ENCODE measurements at regions not wholly inside any gene's neighbourhood (a gene's known extent, or its start where the extent isn't known, plus 50 kb on each side); places are given as distances from the start of the nearest gene placed in this dataset.

DNA sequence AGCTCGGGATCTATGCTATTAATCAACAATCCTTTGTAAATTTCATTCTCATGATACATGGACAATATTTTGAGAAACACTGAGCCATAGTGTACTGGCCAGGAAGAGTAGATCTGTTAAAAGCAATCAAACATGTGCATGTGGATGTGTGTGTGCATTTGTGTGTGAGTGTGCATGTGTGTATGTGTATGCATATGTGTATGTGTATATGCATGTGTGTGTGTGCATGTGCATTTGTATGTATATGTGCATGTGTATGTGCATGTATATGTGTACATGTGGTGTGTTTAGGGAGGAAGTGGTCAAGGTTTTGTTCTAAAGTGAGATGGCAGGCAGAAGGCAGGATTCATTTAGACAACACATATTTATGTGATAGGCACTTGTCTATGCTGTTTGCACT is 623.8 kb downstream of the ADCYAP1 start:
- Histone ChIP-seq H3K4me3 (no peak overlapping the region), H3K9me3 (no peaks in the 10 kb centered on the region), H3K27ac (no peak overlapping the region), H3K36me3 (no peaks in the 10 kb centered on the region), H3K4me1 (no peaks in the 10 kb centered on the region), H3K27me3 (no peaks in the 10 kb centered on the region)
- TF ChIP-seq, protein P1, sequence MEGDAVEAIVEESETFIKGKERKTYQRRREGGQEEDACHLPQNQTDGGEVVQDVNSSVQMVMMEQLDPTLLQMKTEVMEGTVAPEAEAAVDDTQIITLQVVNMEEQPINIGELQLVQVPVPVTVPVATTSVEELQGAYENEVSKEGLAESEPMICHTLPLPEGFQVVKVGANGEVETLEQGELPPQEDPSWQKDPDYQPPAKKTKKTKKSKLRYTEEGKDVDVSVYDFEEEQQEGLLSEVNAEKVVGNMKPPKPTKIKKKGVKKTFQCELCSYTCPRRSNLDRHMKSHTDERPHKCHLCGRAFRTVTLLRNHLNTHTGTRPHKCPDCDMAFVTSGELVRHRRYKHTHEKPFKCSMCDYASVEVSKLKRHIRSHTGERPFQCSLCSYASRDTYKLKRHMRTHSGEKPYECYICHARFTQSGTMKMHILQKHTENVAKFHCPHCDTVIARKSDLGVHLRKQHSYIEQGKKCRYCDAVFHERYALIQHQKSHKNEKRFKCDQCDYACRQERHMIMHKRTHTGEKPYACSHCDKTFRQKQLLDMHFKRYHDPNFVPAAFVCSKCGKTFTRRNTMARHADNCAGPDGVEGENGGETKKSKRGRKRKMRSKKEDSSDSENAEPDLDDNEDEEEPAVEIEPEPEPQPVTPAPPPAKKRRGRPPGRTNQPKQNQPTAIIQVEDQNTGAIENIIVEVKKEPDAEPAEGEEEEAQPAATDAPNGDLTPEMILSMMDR (IDR thresholded peaks at IDR 0.05), result no peak
- DNase-seq (ENCODE audit: low spot score), result no peak

DNA sequence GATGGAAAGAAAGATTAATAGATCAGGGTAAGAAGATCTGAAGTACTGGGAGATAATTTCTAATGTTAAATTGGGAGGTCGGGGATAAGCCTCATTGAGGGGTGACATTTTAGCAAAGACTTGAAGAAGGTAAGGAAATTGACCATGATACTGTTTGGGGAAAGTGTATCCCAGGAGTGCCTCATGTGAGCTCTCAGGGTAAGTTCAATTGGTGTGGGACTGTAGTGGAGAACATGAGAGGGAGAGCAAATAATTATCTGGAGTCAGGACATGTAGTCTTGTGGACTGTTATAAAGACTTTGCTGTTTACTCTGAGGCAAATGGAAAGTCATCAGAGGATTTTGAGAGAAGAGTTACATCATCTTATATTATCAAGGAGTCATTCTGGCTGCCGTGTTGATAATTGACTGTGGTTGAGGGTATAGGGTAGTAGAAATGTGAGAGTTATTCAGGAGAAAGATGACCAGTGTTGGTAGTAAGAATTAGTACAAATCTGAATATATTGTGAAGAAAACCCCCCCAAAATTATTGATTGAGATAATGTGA is 624.4 kb downstream of the ADCYAP1 start:
- TF ChIP-seq, protein P1 (IDR thresholded peaks at IDR 0.05), result no peak
- DNase-seq (ENCODE audit: low spot score), result no peak
- no peaks in the 10 kb centered on the region for H3K27me3 ChIP-seq

DNA sequence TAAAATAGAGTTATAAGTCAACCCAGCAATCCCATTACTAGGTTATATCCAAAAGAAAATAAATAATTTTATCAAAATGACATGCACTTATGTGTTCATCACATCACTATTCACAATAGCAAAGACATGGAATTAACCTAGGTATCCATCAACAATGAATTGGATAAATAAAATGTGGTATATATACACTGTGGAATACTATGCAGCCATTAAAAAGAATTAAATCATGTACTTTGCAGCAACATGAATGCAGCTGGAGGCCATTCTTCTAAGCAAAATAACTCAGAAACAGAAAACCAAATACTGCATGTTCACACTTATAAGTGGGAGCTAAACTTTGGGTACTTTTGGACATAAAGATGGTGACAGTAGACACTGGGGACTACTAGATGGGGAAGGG is 626.0 kb downstream of the ADCYAP1 start:
- Histone ChIP-seq H3K9me3 (no peaks in the 10 kb centered on the region), H3K27me3 (no peaks in the 10 kb centered on the region), H3K4me1 (no peaks in the 10 kb centered on the region), H3K27ac (no peak overlapping the region), H3K4me3 (no peak overlapping the region), H3K36me3 (no peaks in the 10 kb centered on the region)
- no peak for DNase-seq (ENCODE audit: low spot score)
- TF ChIP-seq, protein P1 (IDR thresholded peaks at IDR 0.05), result no peak

More for the DNA sequence above, 624.4 kb downstream of the ADCYAP1 start:
- Histone ChIP-seq H3K4me3 (no peak overlapping the region), H3K9me3 (no peaks in the 10 kb centered on the region), H3K27ac (no peak overlapping the region), H3K36me3 (no peaks in the 10 kb centered on the region), H3K4me1 (no peaks in the 10 kb centered on the region)

DNA sequence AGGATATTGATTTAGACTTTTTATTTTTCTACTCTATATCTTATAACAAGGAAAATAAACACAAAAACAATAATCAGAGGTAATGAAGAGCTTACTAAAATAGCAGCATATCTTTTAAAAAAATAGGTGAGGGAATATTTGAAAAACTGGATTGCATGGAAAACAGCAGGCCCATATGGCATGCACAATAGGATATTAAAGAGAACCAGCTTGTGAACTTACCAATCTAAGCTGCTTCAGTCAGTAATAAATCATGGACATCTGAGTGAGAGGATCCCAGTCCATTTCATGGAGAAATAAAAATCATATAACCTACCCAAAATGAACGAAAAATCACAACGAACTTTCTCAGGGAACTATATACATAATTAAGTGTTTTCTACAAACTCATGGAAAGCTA is 634.6 kb downstream of the ADCYAP1 start:
- Histone ChIP-seq H3K9me3 (no peaks in the 10 kb centered on the region), H3K27ac (no peak overlapping the region), H3K4me3 (no peak overlapping the region), H3K4me1 (no peaks in the 10 kb centered on the region), H3K27me3 (no peaks in the 10 kb centered on the region), H3K36me3 (no peaks in the 10 kb centered on the region)
- DNase-seq (ENCODE audit: low spot score), result no peak
- TF ChIP-seq, protein P1 (IDR thresholded peaks at IDR 0.05), result no peak

DNA sequence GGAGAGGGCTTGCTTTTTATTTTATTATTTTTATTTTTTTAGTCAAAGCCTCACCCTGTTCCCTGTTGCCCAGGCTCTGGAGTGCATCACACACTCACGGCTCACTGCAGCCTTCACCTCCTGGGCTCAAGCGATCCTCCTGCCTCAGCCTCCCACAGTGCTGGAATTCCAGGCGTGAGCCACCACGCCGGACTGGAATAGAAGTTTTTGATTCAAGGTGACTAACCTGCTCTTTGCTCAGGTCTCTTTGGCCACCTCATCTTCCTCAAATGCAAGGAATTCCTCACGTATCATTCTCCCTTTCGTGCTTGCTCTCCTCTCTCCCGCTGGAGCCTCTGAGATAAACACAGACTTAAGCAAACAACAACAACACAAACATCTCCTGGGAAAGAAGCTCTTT is 636.8 kb downstream of the ADCYAP1 start:
- no peaks in the 10 kb centered on the region for H3K36me3 ChIP-seq
- TF ChIP-seq, protein P1 (IDR thresholded peaks at IDR 0.05), result no peak
- H3K27me3 ChIP-seq, result no peaks in the 10 kb centered on the region
- H3K27ac ChIP-seq, result no peak overlapping the region
- no peak overlapping the region for H3K4me3 ChIP-seq
- no peaks in the 10 kb centered on the region for H3K9me3 ChIP-seq
- H3K4me1 ChIP-seq, result no peaks in the 10 kb centered on the region
- no peak for DNase-seq (ENCODE audit: low spot score)

DNA sequence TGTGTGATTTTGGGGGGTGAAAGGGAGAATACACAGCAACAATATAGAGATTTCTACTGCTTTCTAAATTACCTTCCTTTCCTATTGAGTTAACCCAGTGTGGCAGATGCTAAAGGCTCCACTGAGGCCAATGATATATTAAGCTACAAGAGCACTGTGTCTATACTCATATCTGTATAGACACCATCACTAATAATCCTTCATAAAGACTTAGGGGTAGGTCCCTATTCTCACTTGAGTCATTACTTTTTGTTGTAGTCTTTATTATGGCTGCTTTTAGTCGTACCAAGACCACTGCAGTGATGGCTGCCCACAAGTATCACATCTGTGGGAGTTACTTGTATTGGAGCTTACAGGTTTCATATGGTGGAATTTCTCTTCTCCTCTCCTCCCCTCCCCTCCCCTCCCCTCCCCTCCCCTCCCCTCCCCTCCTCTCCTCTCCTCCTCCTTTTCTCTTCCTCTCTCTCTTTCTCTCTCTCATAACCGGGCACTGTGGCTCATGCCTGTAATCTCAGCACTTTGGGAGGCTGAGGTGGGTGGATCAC is 637.6 kb downstream of the ADCYAP1 start:
- Histone ChIP-seq H3K27me3 (no peaks in the 10 kb centered on the region), H3K27ac (no peak overlapping the region), H3K36me3 (no peaks in the 10 kb centered on the region), H3K9me3 (no peaks in the 10 kb centered on the region), H3K4me1 (no peaks in the 10 kb centered on the region), H3K4me3 (no peak overlapping the region)
- TF ChIP-seq, protein P1 (IDR thresholded peaks at IDR 0.05), result no peak
- no peak for DNase-seq (ENCODE audit: low spot score)
